HFFc6 (cell line): ENCODE measurements at regions not wholly inside any gene's neighbourhood (a gene's known extent, or its start where the extent isn't known, plus 50 kb on each side); places are given as distances from the start of the nearest gene placed in this dataset.

Experiments used
- DNase-seq: peaks from one replicate; pipeline ENCODE4 v3.0.0-alpha.2; 2018
- H3K27ac Mint-ChIP-seq: 2 replicates; pipeline ENCODE4 v1.8.0; 2020; ENCODE audit warnings: mild to moderate bottlenecking, mixed read lengths
- H3K27me3 Mint-ChIP-seq: 2 replicates; pipeline ENCODE4 v1.8.0; 2021; ENCODE audit warnings: mild to moderate bottlenecking, moderate library complexity, mixed read lengths; ENCODE audit not compliant: insufficient read depth
- H3K36me3 Mint-ChIP-seq: 2 replicates; pipeline ENCODE4 v1.8.0; 2021; ENCODE audit warnings: low read depth, mixed read lengths
- H3K4me1 Mint-ChIP-seq: 2 replicates; pipeline ENCODE4 v1.8.0; 2020; ENCODE audit warnings: low read depth, mixed read lengths
- H3K4me3 Mint-ChIP-seq: 2 replicates; pipeline ENCODE4 v1.8.0; 2020; ENCODE audit warnings: mild to moderate bottlenecking, moderate library complexity, mixed read lengths
- H3K9me3 Mint-ChIP-seq: 2 replicates; pipeline ENCODE4 v1.8.0; 2020; ENCODE audit warnings: mild to moderate bottlenecking, mixed read lengths
- TF ChIP-seq, protein P1 (sequence below): fragments of 200-600 bp; sonication (generic); IDR thresholded peaks from 2 replicates; pipeline ENCODE4 v1.5.0; 2021; ENCODE audit warnings: antibody characterized with exemption, mild to moderate bottlenecking

- Mint-ChIP-seq H3K27me3 (peaks cover 6% of the 10 kb centered on the region), H3K4me3 (no peak overlapping the region), H3K9me3 (peaks cover 4% of the 10 kb centered on the region; the same call in 1 of the 2 replicates), H3K36me3 (0 out of 2 replicates have a peak, but pooled peaks cover 4% of the 10 kb centered on the region), H3K4me1 (peaks cover 34% of the 10 kb centered on the region), H3K27ac (no peak overlapping the region)
- no peak for DNase-seq
- TF ChIP-seq, protein P1, sequence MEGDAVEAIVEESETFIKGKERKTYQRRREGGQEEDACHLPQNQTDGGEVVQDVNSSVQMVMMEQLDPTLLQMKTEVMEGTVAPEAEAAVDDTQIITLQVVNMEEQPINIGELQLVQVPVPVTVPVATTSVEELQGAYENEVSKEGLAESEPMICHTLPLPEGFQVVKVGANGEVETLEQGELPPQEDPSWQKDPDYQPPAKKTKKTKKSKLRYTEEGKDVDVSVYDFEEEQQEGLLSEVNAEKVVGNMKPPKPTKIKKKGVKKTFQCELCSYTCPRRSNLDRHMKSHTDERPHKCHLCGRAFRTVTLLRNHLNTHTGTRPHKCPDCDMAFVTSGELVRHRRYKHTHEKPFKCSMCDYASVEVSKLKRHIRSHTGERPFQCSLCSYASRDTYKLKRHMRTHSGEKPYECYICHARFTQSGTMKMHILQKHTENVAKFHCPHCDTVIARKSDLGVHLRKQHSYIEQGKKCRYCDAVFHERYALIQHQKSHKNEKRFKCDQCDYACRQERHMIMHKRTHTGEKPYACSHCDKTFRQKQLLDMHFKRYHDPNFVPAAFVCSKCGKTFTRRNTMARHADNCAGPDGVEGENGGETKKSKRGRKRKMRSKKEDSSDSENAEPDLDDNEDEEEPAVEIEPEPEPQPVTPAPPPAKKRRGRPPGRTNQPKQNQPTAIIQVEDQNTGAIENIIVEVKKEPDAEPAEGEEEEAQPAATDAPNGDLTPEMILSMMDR = no peak
Observed at GRCh38 chr13:59490651-59491050, 673.1 kb downstream of the DIAPH3 start.

- H3K27ac Mint-ChIP-seq = no peak overlapping the region
Observed at GRCh38 chr13:59492030-59492636, 671.6 kb downstream of the DIAPH3 start.

GRCh38 chr13:59493436-59493965 lies 670.2 kb downstream of the DIAPH3 start:
- H3K27me3 Mint-ChIP-seq = peaks cover 8% of the 10 kb centered on the region
- TF ChIP-seq, protein P1 = no peak
- DNase-seq = no peak
- peaks cover 30% of the 10 kb centered on the region for H3K4me1 Mint-ChIP-seq
- H3K9me3 Mint-ChIP-seq = no peaks in the 10 kb centered on the region
- H3K27ac Mint-ChIP-seq = no peak overlapping the region
- H3K36me3 Mint-ChIP-seq = no peaks in the 10 kb centered on the region
- H3K4me3 Mint-ChIP-seq = no peak overlapping the region

More at GRCh38 chr13:59492030-59492636, 671.6 kb downstream of the DIAPH3 start:
- Mint-ChIP-seq H3K36me3 (no peaks in the 10 kb centered on the region), H3K4me1 (peaks cover 34% of the 10 kb centered on the region), H3K4me3 (no peak overlapping the region), H3K9me3 (no peaks in the 10 kb centered on the region), H3K27me3 (peaks cover 6% of the 10 kb centered on the region)
- DNase-seq = no peak
- TF ChIP-seq, protein P1 = no peak

GRCh38 chr13:59494151-59494550 lies 669.6 kb downstream of the DIAPH3 start:
- DNase-seq = no peak
- Mint-ChIP-seq H3K4me3 (no peak overlapping the region), H3K27ac (no peak overlapping the region), H3K36me3 (no peaks in the 10 kb centered on the region), H3K9me3 (no peaks in the 10 kb centered on the region), H3K4me1 (peaks cover 26% of the 10 kb centered on the region), H3K27me3 (peaks cover 8% of the 10 kb centered on the region)
- TF ChIP-seq, protein P1 = no peak

GRCh38 chr13:59494560-59494970 lies 669.2 kb downstream of the DIAPH3 start:
- Mint-ChIP-seq H3K36me3 (no peaks in the 10 kb centered on the region), H3K4me1 (peaks cover 26% of the 10 kb centered on the region), H3K27ac (no peak overlapping the region), H3K9me3 (no peaks in the 10 kb centered on the region), H3K4me3 (no peak overlapping the region), H3K27me3 (peaks cover 8% of the 10 kb centered on the region)
- TF ChIP-seq, protein P1 = no peak
- no peak for DNase-seq
